Fibroblast of pulmonary artery (primary cell): ENCODE measurements at regions not wholly inside any gene's neighbourhood (a gene's known extent, or its start where the extent isn't known, plus 50 kb on each side); places are given as distances from the start of the nearest gene placed in this dataset.

ENCODE experiments used
- DNase-seq: peaks from one replicate; pipeline ENCODE4 v3.0.0-alpha.2; 2010; ENCODE audit warnings: low read depth
- H3K4me3 ChIP-seq: replicated peaks from 2 replicates; pipeline ENCODE4 v1.5.1; 2011; ENCODE audit warnings: low read depth, mild to moderate bottlenecking, control low read depth, low read length, moderate library complexity
- TF ChIP-seq, protein P1 (sequence below): IDR thresholded peaks from 2 replicates; pipeline ENCODE4 v1.5.1; 2011; ENCODE audit warnings: mild to moderate bottlenecking, control low read depth, low read length, inconsistent platforms; ENCODE audit errors: missing control alignments

DNA sequence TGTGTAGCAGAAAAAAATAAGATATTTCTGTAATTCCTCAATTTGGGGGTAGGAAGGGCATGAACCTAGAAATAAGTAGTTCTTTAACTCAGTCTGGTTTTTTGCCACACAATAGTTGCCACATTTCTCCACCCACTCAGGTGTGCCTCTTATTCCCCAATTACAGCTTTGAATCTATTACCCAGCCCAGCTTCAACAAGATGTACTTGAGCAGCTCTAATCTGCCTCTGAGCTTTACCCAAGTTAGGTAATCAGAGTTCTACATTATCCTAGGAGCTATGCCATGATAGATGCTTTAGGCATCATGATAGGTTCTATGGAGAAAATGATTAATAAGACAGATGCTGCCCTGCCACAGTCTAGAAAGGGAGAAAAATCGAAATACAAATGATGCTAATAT, 117.4 kb upstream of the GPRIN3 start:
- no peak overlapping the region for H3K4me3 ChIP-seq
- DNase-seq: no peak
- TF ChIP-seq, protein P1, sequence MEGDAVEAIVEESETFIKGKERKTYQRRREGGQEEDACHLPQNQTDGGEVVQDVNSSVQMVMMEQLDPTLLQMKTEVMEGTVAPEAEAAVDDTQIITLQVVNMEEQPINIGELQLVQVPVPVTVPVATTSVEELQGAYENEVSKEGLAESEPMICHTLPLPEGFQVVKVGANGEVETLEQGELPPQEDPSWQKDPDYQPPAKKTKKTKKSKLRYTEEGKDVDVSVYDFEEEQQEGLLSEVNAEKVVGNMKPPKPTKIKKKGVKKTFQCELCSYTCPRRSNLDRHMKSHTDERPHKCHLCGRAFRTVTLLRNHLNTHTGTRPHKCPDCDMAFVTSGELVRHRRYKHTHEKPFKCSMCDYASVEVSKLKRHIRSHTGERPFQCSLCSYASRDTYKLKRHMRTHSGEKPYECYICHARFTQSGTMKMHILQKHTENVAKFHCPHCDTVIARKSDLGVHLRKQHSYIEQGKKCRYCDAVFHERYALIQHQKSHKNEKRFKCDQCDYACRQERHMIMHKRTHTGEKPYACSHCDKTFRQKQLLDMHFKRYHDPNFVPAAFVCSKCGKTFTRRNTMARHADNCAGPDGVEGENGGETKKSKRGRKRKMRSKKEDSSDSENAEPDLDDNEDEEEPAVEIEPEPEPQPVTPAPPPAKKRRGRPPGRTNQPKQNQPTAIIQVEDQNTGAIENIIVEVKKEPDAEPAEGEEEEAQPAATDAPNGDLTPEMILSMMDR: no peak

DNA sequence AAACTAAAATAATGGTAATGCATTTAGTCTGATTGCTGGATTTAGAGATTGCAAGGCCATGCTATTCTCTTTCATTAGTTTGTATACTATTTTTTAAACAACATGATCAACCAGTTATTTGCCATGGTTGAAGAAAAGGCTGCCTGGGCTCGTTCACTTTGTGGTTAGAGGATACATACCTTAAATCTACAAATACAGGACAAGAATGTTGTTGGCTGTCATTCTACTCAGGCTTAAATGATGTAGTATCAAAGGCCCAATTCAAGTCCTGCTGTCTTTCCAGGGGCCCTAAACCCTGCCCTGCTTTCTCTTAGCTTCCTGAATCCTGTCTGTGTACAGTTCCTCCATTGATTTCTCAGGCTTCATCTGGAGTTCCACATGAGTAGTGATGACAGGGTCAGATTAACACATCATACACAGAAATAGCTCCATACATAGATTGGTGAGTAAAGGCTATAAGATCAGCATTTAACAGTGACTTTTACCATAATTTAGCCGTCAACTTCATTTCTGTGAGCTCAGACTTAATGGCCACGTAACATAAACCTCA, 114.9 kb upstream of the GPRIN3 start:
- TF ChIP-seq, protein P1: no peak
- DNase-seq: no peak
- H3K4me3 ChIP-seq: no peak overlapping the region

DNA sequence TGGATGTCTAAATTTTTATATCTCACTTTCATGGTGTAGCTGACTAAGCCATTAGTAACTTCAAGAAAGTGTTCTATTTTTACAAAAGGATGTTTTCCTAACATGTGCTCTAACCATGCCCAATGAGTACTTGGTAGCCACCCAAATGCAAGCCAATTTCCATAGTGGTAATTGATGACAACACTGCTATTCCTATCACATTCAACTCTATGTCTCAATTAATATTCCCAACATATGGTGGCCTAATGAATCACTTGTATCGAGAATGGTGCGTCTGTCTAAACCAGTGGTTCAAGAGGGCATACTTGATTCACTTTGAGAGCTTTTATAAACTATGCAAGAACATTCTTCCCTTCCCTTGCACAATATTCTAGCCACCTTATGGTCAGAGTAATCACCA, 112.9 kb upstream of the GPRIN3 start:
- DNase-seq: no peak
- TF ChIP-seq, protein P1: no peak

DNA sequence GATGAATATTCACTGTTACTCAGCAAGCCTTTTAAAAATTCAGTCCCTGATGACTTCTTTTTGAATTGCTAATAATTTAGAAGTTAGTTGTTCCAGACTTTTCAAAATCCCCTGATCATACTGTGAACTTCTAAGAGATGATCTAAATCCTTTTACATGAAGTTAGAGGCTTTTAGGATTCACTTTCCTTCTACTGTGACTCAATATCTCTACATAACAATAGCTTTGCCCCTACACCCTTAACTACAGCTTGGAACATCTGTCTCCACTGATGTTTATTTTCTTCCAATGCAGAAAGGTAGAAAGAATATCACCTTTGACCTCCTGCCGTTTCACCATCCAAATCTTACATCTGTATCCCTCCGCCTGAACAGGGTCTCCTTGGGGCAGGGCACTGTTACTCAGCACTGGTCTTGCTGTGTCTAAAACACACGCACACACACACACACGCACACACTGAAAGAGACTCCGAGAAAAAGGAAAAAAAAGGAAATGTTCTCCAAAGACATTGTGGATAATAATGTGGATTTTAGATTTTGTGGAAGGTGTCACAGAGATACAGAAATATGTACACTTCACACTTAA, 111.6 kb upstream of the GPRIN3 start:
- TF ChIP-seq, protein P1: no peak
- no peak for DNase-seq
- no peak overlapping the region for H3K4me3 ChIP-seq

More for the DNA sequence above, 112.9 kb upstream of the GPRIN3 start:
- no peak overlapping the region for H3K4me3 ChIP-seq

DNA sequence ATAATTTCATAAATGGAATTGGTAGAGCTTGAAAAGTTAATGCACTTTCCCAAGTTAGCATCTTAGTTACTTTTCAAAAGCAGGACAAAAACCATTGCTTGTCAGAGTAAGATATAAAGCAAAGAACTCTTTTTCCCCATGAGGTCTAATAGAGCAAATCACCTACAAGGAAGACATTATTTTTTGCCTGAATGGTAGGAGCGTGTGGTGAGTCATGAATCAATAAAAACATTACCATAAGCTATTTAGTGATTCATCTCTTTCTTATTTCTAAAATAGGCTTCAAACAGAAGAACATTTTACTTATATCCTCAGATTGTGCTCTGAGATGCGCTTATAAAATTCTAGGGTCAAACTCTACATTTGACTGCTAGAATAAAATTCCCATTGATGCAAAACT, 109.4 kb upstream of the GPRIN3 start:
- H3K4me3 ChIP-seq: no peak overlapping the region
- DNase-seq: no peak
- TF ChIP-seq, protein P1: no peak

DNA sequence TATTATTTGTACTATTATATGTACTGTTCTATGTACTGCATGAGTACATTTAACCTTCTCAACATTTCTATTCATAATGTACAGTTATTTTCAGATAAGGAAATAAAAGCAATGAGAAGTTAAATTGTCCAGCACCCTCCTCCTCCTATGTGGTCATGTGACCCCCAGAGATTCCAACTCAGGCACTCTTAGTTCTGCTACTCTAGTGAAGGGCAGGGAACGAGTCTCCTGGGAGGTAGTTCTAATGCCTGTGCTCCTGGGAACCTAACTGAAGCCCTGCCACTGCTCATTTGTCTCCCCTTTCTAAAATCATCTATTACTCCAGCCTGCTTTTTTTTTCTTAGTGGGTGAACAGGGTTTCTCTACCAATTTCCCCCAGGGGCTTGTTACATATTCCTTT, 105.9 kb upstream of the GPRIN3 start:
- DNase-seq: no peak
- H3K4me3 ChIP-seq: no peak overlapping the region
- TF ChIP-seq, protein P1: no peak
